ENCODE measurements at regions not wholly inside any gene's neighbourhood (a gene's known extent, or its start where the extent isn't known, plus 50 kb on each side); places are given as distances from the start of the nearest gene placed in this dataset.

GRCh38 chr1:36579039-36579438, 96.3 kb upstream of the CSF3R start:
- no peak for DNase-seq (ENCODE audit: low spot score in 2 of 2)
- ATAC-seq: no peak

GRCh38 chr1:36576551-36577110, 93.9 kb upstream of the CSF3R start:
- no peaks in the 10 kb centered on the region for H3K36me3 Mint-ChIP-seq
- H3K4me3 Mint-ChIP-seq: no peak overlapping the region
- no peak overlapping the region for H3K27ac Mint-ChIP-seq
- peaks cover 5% of the 10 kb centered on the region for H3K4me1 Mint-ChIP-seq
- DNase-seq (ENCODE audit: low spot score in 2 of 2) (no peak), ATAC-seq (no peak)
- H3K9me3 Mint-ChIP-seq: no peaks in the 10 kb centered on the region

More at GRCh38 chr1:36579039-36579438, 96.3 kb upstream of the CSF3R start:
- Mint-ChIP-seq H3K27ac (no peak overlapping the region), H3K4me1 (peaks cover 5% of the 10 kb centered on the region), H3K9me3 (no peaks in the 10 kb centered on the region), H3K36me3 (no peaks in the 10 kb centered on the region), H3K4me3 (no peak overlapping the region)

GRCh38 chr1:36576118-36576517, 93.4 kb upstream of the CSF3R start:
- no peaks in the 10 kb centered on the region for H3K36me3 Mint-ChIP-seq
- H3K9me3 Mint-ChIP-seq: no peaks in the 10 kb centered on the region
- peaks cover 5% of the 10 kb centered on the region for H3K4me1 Mint-ChIP-seq
- DNase-seq (ENCODE audit: low spot score in 2 of 2): peak; percentile 44 to 74
- H3K4me3 Mint-ChIP-seq: no peak overlapping the region
- peak; percentile 67 for ATAC-seq
- H3K27ac Mint-ChIP-seq: no peak overlapping the region

DNA sequence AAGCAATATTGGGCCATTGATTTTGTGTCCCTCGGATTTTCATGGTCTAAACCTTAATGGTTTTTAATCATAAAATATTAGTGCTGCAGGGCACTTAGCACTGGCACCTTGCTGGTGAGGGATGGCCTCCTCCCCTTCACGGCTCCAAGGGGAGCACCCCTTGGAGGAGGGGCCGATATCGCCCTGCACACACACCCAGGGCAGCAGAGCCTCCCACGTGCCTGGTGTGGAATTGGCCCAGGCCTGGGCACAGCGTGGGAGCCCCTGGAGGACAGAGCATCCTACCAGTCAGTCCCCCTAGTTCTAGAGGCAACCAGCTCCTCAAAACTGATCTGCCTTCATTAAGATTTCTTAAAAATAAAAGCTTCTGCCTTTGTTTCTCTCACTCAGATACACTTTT, 90.7 kb upstream of the CSF3R start:
- Mint-ChIP-seq H3K4me3 (no peak overlapping the region), H3K36me3 (no peaks in the 10 kb centered on the region), H3K27ac (no peak overlapping the region), H3K9me3 (no peaks in the 10 kb centered on the region), H3K4me1 (peaks cover 5% of the 10 kb centered on the region)
- ATAC-seq: no peak
- no peak for DNase-seq (ENCODE audit: low spot score in 2 of 2)

DNA sequence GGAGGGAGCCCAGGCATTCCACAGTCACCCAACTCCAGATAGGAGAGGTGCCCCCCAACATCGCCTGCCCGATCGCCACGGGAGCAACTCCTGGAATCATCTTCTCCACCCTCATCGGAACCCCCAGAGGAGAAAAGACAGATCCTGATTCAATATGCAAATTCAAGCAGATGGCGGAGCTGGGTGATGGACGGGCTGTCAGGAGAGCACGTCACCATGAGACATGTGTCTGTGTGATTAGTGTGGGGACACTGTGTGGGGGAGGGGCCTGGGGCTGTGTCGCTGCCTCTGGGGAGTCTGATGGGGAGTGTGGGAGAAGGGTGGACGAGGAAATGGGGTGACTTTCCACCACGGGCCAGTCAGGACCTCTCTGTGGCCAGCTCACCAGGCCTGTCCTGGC, 90.2 kb upstream of the CSF3R start:
- Mint-ChIP-seq H3K4me1 (peaks cover 5% of the 10 kb centered on the region), H3K36me3 (no peaks in the 10 kb centered on the region), H3K27ac (no peak overlapping the region), H3K9me3 (no peaks in the 10 kb centered on the region), H3K4me3 (no peak overlapping the region)
- no peak for ATAC-seq
- DNase-seq (ENCODE audit: low spot score in 2 of 2): no peak

DNA sequence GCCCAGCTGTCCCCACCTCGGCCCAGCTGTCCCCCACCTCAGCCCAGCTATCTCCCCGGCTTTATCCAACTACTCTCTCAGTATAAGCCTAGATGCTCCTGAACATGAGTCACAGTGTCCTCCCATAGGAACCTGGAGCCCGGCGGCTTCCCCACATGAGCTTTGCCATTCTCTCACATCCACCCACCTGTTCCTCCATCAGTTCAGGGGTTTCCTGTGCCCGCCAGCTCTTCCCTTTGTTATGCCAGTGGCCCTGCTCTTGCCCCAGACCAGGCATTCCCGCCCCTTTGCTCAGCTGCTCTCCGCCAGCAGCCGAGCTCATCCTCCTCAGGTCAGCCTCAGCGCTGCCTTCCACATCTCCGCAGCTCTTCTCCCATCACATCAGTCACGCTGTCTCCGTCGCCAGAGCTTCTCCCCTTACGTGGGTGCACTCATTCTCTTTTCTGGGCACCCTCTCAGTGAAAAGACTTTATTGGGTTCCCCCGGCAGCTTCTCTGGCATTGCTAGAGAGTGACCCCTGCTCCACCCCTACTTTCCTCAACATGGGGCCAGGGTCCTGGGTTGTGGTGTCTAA, 89.5 kb upstream of the CSF3R start:
- no peak overlapping the region for H3K4me3 Mint-ChIP-seq
- no peak overlapping the region for H3K27ac Mint-ChIP-seq
- no peak for DNase-seq (ENCODE audit: low spot score in 2 of 2)
- no peak for ATAC-seq
- peaks cover 5% of the 10 kb centered on the region for H3K4me1 Mint-ChIP-seq
- H3K36me3 Mint-ChIP-seq: no peaks in the 10 kb centered on the region
- no peaks in the 10 kb centered on the region for H3K9me3 Mint-ChIP-seq

DNA sequence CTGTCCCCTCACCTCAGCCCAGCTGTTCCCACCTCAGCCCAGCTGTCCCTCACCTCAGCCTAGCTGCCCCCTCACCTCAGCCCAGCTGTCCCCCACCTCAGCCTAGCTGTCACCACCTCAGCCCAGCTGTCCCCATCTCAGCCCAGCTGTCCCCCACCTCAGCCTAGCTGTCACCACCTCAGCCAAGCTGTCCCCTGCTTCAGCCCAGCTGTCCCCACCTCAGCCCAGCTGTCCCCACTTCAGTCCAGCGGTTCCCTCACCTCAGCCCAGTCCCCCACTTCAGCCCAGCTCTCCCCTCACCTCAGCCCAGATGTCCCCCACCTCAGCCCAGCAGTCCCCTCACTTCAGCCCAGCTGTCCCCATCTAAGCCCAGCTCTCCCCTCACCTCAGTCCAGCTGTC, 88.4 kb upstream of the CSF3R start:
- H3K4me1 Mint-ChIP-seq: peaks cover 4% of the 10 kb centered on the region
- DNase-seq (ENCODE audit: low spot score in 2 of 2): no peak
- no peak overlapping the region for H3K27ac Mint-ChIP-seq
- no peak overlapping the region for H3K4me3 Mint-ChIP-seq
- no peaks in the 10 kb centered on the region for H3K36me3 Mint-ChIP-seq
- ATAC-seq: no peak
- no peaks in the 10 kb centered on the region for H3K9me3 Mint-ChIP-seq

DNA sequence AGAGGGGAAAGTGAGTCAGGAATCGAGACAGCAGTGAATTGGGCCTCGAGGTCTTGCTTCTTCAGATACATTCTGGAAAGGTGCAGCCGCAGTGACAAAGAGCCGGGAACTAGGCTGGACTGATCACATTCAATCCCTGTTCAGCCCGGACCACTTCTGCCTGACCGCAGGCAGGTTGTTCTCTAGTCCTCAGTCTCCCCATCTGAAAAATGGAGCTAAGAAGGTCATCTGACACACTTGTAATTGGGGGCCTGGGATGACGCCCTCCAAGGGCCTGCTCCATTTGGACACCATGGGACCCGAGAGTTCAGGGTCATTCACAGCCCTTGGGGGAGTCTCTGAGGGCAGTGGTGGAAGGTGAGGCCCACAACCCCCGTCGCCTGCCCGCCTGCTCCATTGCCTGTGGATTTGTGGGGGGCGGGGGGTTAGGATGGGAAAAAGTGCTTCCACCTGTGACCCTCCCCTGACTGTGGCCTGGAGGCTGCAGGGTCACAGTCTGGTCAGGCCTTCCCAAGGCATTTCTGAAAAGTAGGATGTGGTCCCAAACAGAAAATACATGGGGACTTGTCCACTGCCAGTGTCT, 87.9 kb upstream of the CSF3R start:
- Mint-ChIP-seq H3K9me3 (no peaks in the 10 kb centered on the region), H3K36me3 (no peaks in the 10 kb centered on the region), H3K27ac (no peak overlapping the region), H3K4me1 (no peaks in the 10 kb centered on the region), H3K4me3 (no peak overlapping the region)
- ATAC-seq: no peak
- no peak for DNase-seq (ENCODE audit: low spot score in 2 of 2)

- Mint-ChIP-seq H3K4me3 (no peak overlapping the region), H3K36me3 (no peaks in the 10 kb centered on the region), H3K27ac (no peak overlapping the region), H3K9me3 (no peaks in the 10 kb centered on the region), H3K4me1 (no peaks in the 10 kb centered on the region)
- ATAC-seq (no peak), DNase-seq (ENCODE audit: low spot score in 2 of 2) (no peak)
Measured at GRCh38 chr1:36570006-36570405, 87.3 kb upstream of the CSF3R start.

- no peaks in the 10 kb centered on the region for H3K36me3 Mint-ChIP-seq
- ATAC-seq: no peak
- no peaks in the 10 kb centered on the region for H3K4me1 Mint-ChIP-seq
- no peak overlapping the region for H3K4me3 Mint-ChIP-seq
- DNase-seq (ENCODE audit: low spot score in 2 of 2): no peak
- H3K9me3 Mint-ChIP-seq: no peaks in the 10 kb centered on the region
- no peak overlapping the region for H3K27ac Mint-ChIP-seq
Measured at GRCh38 chr1:36567601-36568341, 85.1 kb upstream of the CSF3R start.

DNA sequence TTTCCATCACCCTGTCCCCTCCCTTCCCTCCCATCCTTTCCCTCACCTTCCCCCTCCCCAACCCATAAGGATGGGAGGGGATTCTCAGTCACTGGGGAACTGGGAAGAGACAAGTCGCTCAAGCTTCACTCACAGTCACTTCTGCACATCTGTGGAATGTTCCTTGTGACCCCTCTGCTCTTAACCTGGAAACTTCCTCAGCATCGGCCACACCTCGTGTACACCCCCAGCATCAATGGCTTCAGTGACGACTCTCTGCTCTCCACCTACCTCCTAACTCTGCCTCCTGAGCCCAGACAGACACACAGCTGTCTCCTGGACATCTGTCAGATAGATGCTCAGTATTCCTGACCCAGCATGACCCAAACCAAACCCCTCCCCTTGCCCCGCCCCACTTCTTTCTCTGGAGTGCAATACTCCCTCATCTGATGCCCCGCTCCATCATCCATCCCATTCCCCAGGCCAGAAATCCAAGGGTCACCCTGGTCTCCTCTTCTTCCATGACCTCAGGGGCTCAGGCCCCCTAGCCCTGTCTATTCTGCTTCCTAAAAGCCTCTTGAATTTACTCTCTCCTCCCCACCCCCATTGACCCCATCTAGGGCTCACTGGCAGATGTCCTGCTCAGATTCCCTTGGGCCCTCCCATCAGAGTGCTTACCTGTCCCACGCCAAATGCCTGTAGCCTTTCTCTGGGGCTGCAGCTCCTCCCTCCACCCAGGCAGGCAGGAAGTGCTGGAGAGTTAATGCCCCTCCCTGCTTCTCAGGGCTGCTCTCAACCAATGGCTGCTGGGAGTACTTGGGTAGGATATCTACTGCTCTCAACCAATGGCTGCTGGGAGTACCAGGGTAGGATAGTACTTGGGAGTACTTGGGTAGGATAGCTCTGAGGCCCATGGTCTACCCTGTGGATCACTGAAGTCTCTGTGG, 83.1 kb upstream of the CSF3R start:
- Mint-ChIP-seq H3K36me3 (no peaks in the 10 kb centered on the region), H3K9me3 (no peaks in the 10 kb centered on the region), H3K4me3 (no peak overlapping the region), H3K27ac (no peak overlapping the region), H3K4me1 (no peaks in the 10 kb centered on the region)
- ATAC-seq (no peak), DNase-seq (ENCODE audit: low spot score in 2 of 2) (no peak)

DNA sequence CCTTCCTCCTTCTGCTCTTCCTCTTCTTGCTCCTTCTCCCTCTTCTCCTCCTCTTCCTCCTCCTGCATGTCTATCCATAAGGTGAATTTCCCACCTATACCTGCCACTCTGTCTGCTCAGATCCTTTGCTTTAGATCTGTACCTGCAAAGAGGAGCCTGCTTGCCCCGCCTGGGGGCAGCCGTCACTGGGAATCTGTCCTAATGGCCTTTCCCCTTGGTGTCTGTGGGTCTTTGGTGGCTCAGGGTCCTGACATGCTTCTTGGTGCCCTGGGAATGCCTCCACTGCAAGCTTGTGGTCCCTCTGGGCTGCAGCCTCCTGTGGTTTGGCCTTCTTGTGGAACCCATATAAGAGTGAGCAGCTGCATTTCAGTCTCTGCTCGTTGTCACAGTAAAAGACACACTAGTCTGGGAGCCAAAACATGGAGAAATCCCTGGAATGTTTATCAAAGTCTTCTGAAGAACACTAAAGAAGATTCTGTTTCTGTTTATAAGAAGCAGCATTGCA, 79.5 kb upstream of the CSF3R start:
- H3K9me3 Mint-ChIP-seq: no peaks in the 10 kb centered on the region
- no peak overlapping the region for H3K4me3 Mint-ChIP-seq
- no peak overlapping the region for H3K27ac Mint-ChIP-seq
- H3K36me3 Mint-ChIP-seq: no peaks in the 10 kb centered on the region
- DNase-seq (ENCODE audit: low spot score in 2 of 2) (no peak), ATAC-seq (no peak)
- H3K4me1 Mint-ChIP-seq: no peaks in the 10 kb centered on the region

- Mint-ChIP-seq H3K36me3 (no peaks in the 10 kb centered on the region), H3K4me1 (no peaks in the 10 kb centered on the region), H3K9me3 (no peaks in the 10 kb centered on the region), H3K4me3 (no peak overlapping the region), H3K27ac (no peak overlapping the region)
- DNase-seq (ENCODE audit: low spot score in 2 of 2) (no peak), ATAC-seq (no peak)
Measured at GRCh38 chr1:36561361-36561724, 78.6 kb upstream of the CSF3R start.

- Mint-ChIP-seq H3K4me3 (no peak overlapping the region), H3K27ac (no peak overlapping the region), H3K36me3 (no peaks in the 10 kb centered on the region), H3K4me1 (no peaks in the 10 kb centered on the region), H3K9me3 (no peaks in the 10 kb centered on the region)
- DNase-seq (ENCODE audit: low spot score in 2 of 2) (no peak), ATAC-seq (no peak)
Measured at GRCh38 chr1:36560621-36561360, 78.1 kb upstream of the CSF3R start.
